Astrocyte (in vitro differentiated cells and primary cell): ENCODE measurements at regions not wholly inside any gene's neighbourhood (a gene's known extent, or its start where the extent isn't known, plus 50 kb on each side); places are given as distances from the start of the nearest gene placed in this dataset.

Source experiments
- DNase-seq: peaks from one replicate; pipeline ENCODE4 v3.0.0-alpha.2; 2010; ENCODE audit warnings: low read depth
- FAIRE-seq: peaks from 2 replicates; lab custom pipeline; 2011; peaks lifted over from hg19 to GRCh38; lab: Jason Lieb, UNC
- H2AFZ ChIP-seq: 2 replicates; pipeline ENCODE4 v1.6.0; 2012; ENCODE audit warnings: low read depth, low read length, inconsistent platforms
- H3K27ac ChIP-seq: 2 replicates; pipeline ENCODE4 v1.5.1; 2011; ENCODE audit warnings: low read depth, low read length, inconsistent platforms
- H3K27me3 ChIP-seq: 2 replicates; pipeline ENCODE4 v1.6.0; 2011; ENCODE audit warnings: low read length, inconsistent platforms; ENCODE audit not compliant: insufficient read depth
- H3K36me3 ChIP-seq: 2 replicates; pipeline ENCODE4 v1.5.1; 2011; ENCODE audit warnings: low read length, inconsistent platforms; ENCODE audit not compliant: insufficient read depth
- H3K4me1 ChIP-seq: 2 replicates; pipeline ENCODE4 v1.5.1; 2011; ENCODE audit warnings: low read length, inconsistent platforms; ENCODE audit not compliant: insufficient read depth
- H3K4me2 ChIP-seq: 2 replicates; pipeline ENCODE4 v1.6.0; 2012; ENCODE audit warnings: low read length, inconsistent platforms
- H3K4me3 ChIP-seq: 2 replicates; pipeline ENCODE4 v1.5.1; 2011; ENCODE audit warnings: low read depth, mild to moderate bottlenecking, low read length, inconsistent platforms; ENCODE audit not compliant: insufficient read depth
- H3K79me2 ChIP-seq: 2 replicates; pipeline ENCODE4 v1.6.0; 2012; ENCODE audit warnings: mild to moderate bottlenecking, low read length, inconsistent platforms; ENCODE audit not compliant: insufficient read depth
- H3K9ac ChIP-seq: 2 replicates; pipeline ENCODE4 v1.6.0; 2012; ENCODE audit warnings: mild to moderate bottlenecking, low read length, inconsistent platforms
- H3K9me3 ChIP-seq: 2 replicates; pipeline ENCODE4 v1.5.1; 2012; ENCODE audit warnings: low read depth, mild to moderate bottlenecking, low read length, inconsistent platforms; ENCODE audit not compliant: insufficient read depth
- H4K20me1 ChIP-seq: 2 replicates; pipeline ENCODE4 v1.6.0; 2012; ENCODE audit warnings: low read length, inconsistent platforms; ENCODE audit not compliant: insufficient read depth
- H3K27ac Mint-ChIP-seq: one replicate; pipeline ENCODE4 v1.8.0; 2021; ENCODE audit warnings: mild to moderate bottlenecking, mixed read lengths; ENCODE audit not compliant: unreplicated experiment
- H3K27me3 Mint-ChIP-seq: one replicate; pipeline ENCODE4 v1.8.0; 2021; ENCODE audit warnings: low read depth, mixed read lengths; ENCODE audit not compliant: unreplicated experiment
- H3K36me3 Mint-ChIP-seq: one replicate; pipeline ENCODE4 v1.8.0; 2021; ENCODE audit warnings: low read depth, mixed read lengths; ENCODE audit not compliant: unreplicated experiment
- H3K4me1 Mint-ChIP-seq: one replicate; pipeline ENCODE4 v1.8.0; 2021; ENCODE audit warnings: low read depth, mixed read lengths; ENCODE audit not compliant: unreplicated experiment
- H3K4me3 Mint-ChIP-seq: one replicate; pipeline ENCODE4 v1.8.0; 2021; ENCODE audit warnings: mild to moderate bottlenecking, moderate library complexity, mixed read lengths; ENCODE audit not compliant: unreplicated experiment
- H3K9me3 Mint-ChIP-seq: one replicate; pipeline ENCODE4 v1.8.0; 2021; ENCODE audit warnings: mild to moderate bottlenecking, mixed read lengths; ENCODE audit not compliant: unreplicated experiment
- CTCF ChIP-seq: IDR thresholded peaks from 2 replicates; pipeline ENCODE4 v1.5.1; 2011; ENCODE audit warnings: low read depth, mild to moderate bottlenecking, inconsistent platforms, low read length, moderate library complexity; ENCODE audit not compliant: insufficient read depth
- EZH2 ChIP-seq: IDR thresholded peaks from 2 replicates; pipeline ENCODE4 v1.6.1; 2012; ENCODE audit warnings: mild to moderate bottlenecking, low read length, inconsistent platforms; ENCODE audit not compliant: insufficient read depth

GRCh38 chr1:103363008-103363365, 162.5 kb upstream of the RNPC3 start:
- Histone ChIP-seq H3K27me3 (no peaks in the 10 kb centered on the region), H3K36me3 (no peaks in the 10 kb centered on the region), H3K4me1 (no peaks in the 10 kb centered on the region), H2AFZ (no peak overlapping the region), H3K9ac (no peak overlapping the region), H4K20me1 (no peaks in the 10 kb centered on the region), H3K79me2 (no peaks in the 10 kb centered on the region), H3K4me2 (no peak overlapping the region), H3K27ac (no peak overlapping the region), H3K4me3 (no peak overlapping the region), H3K9me3 (no peaks in the 10 kb centered on the region)
- no peak for FAIRE-seq
- Mint-ChIP-seq H3K27me3 (no peaks in the 10 kb centered on the region), H3K27ac (no peak overlapping the region), H3K4me1 (peaks cover 4% of the 10 kb centered on the region), H3K4me3 (no peak overlapping the region), H3K9me3 (peaks cover 2% of the 10 kb centered on the region), H3K36me3 (no peaks in the 10 kb centered on the region)
- no peak for TF ChIP-seq CTCF
- no peak for TF ChIP-seq EZH2
- no peak for DNase-seq

DNA sequence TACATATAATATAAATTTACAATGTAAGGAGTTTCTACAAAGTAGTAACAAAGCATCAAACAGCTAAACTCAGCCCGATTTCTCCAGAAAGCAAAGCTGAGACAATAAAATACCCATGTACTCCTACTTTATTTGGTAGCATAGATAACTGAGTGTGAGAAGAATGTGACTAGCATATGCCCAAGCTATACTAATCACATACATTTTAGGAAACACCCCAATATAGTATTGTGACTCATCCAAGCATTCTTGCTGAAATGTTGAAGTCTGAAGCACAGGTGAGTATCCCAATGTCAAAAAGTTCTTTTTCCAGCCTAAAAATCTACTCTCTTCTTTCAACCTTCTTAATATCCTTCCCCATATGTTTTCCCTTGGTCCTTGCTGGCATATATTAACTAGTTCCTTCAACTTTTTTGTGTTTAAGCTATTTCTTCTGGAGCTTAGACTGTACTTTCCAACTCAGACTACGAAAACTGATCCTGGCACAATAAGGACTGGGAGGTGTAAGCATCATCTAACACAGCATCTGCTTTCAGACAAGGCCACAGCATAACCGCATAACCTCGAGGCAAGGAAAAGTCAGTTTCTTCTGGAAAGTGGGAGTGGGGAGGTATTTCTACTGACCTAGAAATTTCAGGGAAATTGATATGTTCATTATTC, 163.0 kb upstream of the RNPC3 start:
- Histone ChIP-seq H3K79me2 (no peaks in the 10 kb centered on the region), H3K4me1 (no peaks in the 10 kb centered on the region), H3K4me3 (no peak overlapping the region), H3K4me2 (no peak overlapping the region), H4K20me1 (no peaks in the 10 kb centered on the region), H3K27ac (no peak overlapping the region), H3K9ac (no peak overlapping the region), H2AFZ (no peak overlapping the region), H3K9me3 (no peaks in the 10 kb centered on the region), H3K36me3 (no peaks in the 10 kb centered on the region), H3K27me3 (no peaks in the 10 kb centered on the region)
- peaks cover 4% of the 10 kb centered on the region for H3K4me1 Mint-ChIP-seq
- H3K36me3 Mint-ChIP-seq: no peaks in the 10 kb centered on the region
- DNase-seq (no peak), FAIRE-seq (no peak)
- H3K27ac Mint-ChIP-seq: no peak overlapping the region
- no peak overlapping the region for H3K4me3 Mint-ChIP-seq
- TF ChIP-seq CTCF (no peak), EZH2 (no peak)
- peaks cover 2% of the 10 kb centered on the region for H3K9me3 Mint-ChIP-seq
- H3K27me3 Mint-ChIP-seq: no peaks in the 10 kb centered on the region

DNA sequence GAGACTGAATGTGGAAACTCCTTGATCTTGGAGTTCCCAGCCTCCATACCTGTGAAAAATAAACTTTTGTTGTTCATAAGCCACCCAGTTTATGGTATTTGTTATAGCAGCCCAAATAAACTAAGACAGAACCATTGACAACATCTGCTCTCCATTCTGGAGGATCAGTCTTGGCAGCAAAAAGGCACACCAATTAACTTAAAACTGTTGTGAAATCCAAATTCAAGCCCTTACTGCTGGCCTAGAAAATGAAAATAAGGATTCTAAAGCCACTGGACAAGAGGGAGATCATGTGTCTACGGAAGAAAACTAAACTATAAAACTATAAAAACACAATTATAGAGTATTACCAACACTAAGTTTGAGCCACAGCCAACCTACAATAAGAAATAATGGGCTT, 172.1 kb upstream of the RNPC3 start:
- H3K4me2 ChIP-seq: no peak overlapping the region
- H3K9me3 ChIP-seq: no peaks in the 10 kb centered on the region
- Mint-ChIP-seq H3K27me3 (no peaks in the 10 kb centered on the region), H3K27ac (no peak overlapping the region), H3K36me3 (no peaks in the 10 kb centered on the region), H3K9me3 (no peaks in the 10 kb centered on the region), H3K4me1 (no peaks in the 10 kb centered on the region), H3K4me3 (no peak overlapping the region)
- H3K36me3 ChIP-seq: no peaks in the 10 kb centered on the region
- H4K20me1 ChIP-seq: no peaks in the 10 kb centered on the region
- H3K4me1 ChIP-seq: no peaks in the 10 kb centered on the region
- FAIRE-seq (no peak), DNase-seq (no peak)
- H2AFZ ChIP-seq: no peak overlapping the region
- H3K79me2 ChIP-seq: no peaks in the 10 kb centered on the region
- H3K4me3 ChIP-seq: no peak overlapping the region
- H3K9ac ChIP-seq: no peak overlapping the region
- H3K27me3 ChIP-seq: no peaks in the 10 kb centered on the region
- TF ChIP-seq EZH2 (no peak), CTCF (no peak)
- no peak overlapping the region for H3K27ac ChIP-seq
